ENCODE measurements at regions not wholly inside any gene's neighbourhood (a gene's known extent, or its start where the extent isn't known, plus 50 kb on each side); places are given as distances from the start of the nearest gene placed in this dataset.

DNA sequence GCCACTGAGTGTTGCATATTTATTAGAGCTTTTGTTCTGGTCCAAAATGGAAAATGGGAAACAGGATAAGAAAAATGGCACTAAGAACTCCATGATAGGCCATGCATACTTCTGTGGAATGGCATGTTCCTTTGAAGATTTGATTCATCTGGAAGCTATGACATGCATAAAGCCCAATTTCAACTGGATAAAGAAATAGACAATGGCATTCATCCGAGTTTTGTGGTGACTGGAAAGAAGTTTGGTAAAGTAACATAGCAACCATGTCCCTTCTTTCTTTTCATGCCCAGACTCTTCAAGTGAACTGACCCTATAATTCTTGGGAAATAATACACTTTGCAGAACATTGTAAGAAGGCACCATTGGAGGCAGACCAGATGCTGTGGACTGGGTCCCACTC is 368.4 kb upstream of the IL12A start:
- DNase-seq (ENCODE audit: low spot score): no peak

DNA sequence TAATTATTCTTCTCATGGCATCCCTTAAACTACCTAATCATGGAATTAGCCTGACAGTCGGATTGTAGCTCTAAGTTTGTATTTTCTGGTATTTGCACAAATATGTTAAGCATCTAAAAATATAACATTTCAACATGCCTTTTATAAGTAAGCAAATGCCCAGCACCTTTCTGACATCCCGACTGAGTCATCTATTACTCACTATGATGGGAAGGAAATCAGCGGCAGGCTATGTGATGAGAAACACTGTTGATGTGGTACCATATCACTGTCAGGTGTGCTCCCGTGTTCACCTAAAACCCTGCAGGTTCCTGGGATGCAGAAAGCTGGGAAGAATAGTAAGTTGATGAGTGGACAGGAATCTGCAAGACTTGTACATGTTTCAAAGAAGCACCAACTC is 367.8 kb upstream of the IL12A start:
- DNase-seq (ENCODE audit: low spot score): no peak

DNA sequence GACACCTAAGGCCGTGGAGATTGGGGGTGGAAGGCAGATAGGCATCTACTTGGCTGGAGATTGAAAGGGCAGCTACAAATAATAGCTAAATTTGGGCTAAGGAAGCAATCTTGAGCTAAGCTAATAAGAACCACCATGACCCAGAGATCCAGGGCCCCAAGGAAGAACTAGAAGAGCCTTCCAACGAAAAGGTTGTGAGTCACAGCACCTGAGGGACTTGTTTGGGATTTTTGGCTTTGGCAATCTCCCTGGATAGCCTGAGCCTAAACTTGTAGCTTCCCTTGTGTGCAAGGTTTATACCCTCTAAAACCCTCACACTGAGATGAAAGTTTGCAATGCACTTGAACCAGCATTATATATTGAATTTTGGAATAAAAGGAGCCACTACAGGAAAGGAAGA is 364.0 kb upstream of the IL12A start:
- no peak for DNase-seq (ENCODE audit: low spot score)

DNA sequence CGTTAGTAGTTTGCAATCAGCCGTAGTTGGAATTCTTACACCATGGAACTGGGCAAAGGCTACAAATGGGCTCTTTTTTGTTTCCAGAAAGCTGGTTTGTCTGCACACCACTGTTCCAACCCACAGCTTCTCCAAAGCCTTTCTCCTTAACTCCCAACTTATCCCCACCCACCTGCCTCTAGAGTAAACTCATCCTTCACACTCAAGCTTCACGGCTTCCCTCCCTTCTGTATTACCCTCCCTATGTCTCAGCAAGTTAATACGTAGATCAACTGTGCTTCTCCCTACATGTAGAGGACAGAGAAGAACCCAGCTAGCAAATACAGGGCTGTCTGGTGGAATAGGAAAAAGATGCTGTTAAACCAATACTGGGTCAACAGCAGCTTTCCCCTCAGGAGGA is 363.0 kb upstream of the IL12A start:
- no peak for DNase-seq (ENCODE audit: low spot score)

DNA sequence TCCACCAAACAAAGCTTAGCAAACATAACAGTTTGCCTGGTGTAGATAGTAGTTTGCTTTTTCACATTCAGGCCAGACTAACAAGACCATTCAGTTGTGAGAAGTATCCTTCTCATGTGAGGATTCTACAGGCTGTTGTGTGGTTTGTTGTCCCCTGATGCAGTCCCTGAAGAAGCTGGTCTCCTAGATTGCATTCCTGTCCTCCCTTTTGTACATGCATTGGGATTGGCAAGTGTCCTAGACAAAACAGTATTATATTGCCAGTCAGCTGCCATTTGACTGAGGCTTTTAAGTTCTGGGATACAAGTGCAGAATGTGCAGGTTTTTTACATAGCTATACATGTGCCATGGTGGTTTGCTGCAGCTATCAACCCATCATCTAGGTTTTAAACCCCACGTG is 362.0 kb upstream of the IL12A start:
- no peak for DNase-seq (ENCODE audit: low spot score)

DNA sequence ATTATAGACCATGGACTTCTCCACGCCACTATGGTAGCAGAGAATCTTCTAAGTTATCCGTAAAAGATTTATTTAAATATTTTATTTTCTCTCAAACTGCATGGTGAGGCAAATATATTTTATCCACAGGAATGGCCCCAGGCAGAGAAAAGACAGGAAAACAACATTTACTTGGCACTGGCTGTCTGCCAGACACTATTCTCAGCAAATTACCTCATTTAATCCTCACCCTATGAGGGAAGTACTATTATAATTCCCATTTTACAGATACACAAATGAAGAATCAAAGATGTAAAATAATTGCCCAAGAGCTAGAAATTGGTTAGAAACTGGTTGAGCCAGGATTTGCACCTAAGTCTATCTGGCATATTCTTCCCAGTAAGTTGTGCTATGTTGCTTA is 361.4 kb upstream of the IL12A start:
- DNase-seq (ENCODE audit: low spot score): no peak

DNA sequence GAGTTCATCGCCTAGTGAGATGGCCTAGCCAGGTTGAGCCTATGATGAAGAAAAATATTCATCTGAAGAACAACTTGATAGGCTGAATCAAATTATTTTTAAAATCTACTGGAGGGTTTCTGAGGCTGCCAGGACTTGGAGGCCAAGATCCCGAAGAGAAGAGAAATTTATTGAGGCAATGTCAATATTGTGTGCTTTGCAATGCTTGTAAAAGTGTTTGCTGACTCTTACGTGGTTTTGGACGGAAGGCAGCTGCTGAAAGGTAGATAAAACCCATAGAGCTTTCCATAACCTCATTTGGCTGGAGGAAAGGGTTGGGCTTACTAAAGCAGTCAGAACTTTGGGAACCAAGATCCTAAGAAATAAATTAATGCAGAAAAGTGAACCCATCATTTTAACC is 361.0 kb upstream of the IL12A start:
- no peak for DNase-seq (ENCODE audit: low spot score)

DNA sequence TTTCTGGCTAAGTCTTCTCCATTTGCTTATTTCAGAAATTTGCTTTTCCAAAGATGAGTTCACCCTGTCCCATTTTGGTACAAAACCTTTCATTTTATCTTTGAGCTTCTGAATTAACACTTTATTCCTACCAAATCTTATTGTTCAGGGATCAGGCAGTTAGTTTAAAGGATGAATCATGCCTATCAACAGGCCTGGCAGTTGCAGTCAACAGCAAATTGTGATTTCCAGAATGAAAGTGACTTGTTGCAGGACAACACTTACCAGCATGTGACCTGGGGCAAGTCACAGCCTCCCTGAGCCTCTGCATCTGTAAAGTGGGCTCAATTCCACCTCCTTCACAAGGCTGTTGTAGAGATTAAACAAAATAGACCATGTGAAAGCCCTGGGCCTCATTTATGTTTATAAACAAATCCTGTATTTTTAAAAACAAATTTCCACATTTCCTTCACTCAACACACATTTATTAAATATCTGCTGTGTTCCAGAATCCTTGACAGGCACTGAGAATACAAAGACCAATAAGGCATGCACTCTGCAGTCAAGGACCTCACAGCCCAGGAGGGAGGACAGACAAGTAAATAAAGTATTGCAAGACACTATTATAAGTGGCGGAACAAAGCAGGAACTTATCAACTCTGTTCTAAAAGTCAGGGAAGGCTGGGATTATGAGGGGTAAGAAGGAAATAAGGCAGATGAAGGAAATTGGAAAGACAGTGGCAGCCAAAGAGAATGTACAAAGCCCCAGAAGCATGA is 359.1 kb upstream of the IL12A start:
- no peak for DNase-seq (ENCODE audit: low spot score)

DNA sequence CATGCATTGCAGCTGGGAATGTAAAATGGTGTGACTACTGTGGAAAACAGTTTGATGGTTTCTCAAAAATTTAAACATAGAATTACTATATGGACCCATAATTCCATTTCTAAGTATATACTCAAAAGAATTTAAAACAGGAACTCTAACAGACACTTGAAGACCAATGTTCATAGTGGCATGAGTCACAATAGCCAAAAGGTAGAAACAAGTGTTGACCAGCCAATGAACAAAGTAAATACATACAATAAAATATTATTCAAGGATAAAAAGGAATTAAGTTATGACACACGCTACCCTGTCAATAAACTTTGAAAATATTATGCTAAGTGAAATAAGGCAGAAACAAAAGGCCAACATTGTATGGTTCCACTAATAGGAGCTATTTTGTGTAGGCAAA is 357.4 kb upstream of the IL12A start:
- DNase-seq (ENCODE audit: low spot score): no peak

DNA sequence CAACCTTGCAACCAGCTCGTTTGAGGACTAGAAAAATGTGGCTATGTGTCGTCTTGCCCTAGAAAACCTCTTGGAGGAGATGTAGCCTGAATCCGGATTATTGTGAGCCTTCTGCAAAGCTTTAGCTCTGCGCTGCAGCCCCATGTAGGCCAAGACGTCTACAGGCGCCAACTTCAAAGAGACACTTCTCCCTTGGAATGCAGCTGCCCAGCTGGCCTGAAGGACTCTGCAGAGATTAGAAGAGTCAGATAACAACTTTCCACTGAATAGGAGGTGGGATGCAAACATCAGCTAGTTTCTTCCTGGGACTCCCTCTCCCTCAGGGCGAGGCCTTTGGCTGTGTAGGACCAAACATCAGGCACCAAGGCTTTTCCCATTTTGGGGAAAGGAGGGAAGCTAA is 356.5 kb upstream of the IL12A start:
- DNase-seq (ENCODE audit: low spot score): no peak

DNA sequence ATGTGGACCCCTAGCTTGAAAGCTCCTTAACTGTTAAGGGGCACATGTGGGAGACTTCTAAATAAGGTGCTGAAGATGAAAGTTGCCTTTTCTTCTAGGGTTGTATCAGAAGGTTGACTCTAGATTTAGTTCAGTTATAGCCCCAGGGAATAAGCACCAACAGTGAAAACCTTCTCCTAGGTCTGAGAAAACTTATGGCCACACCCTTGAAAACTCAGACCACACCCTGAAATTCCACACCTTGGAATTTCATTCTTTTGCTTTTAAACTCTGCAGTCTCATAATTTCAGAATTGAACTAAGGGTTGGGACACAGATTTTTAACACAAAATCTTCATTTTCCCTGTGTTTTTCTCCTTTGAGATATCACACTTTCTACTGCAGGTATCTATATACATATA is 355.8 kb upstream of the IL12A start:
- DNase-seq (ENCODE audit: low spot score): no peak

DNA sequence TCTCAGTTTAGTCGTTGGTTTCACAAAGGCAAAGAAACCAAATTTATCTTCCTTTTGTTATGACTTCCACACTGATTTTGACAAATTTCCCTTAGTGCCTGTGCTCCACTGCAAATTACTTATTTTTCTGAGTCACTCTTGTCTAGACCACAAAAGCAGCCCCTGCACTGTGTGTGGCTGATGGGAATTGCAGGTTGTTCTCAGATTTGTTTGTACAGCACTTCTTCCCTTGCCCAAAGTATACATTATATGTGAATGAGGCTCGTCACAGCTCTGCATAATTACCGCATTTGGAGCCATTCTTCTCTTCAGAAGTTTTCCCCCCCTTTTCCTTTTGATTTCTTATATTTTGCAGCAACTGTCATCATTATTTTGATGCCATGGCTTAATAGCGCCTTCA is 354.2 kb upstream of the IL12A start:
- no peak for DNase-seq (ENCODE audit: low spot score)

DNA sequence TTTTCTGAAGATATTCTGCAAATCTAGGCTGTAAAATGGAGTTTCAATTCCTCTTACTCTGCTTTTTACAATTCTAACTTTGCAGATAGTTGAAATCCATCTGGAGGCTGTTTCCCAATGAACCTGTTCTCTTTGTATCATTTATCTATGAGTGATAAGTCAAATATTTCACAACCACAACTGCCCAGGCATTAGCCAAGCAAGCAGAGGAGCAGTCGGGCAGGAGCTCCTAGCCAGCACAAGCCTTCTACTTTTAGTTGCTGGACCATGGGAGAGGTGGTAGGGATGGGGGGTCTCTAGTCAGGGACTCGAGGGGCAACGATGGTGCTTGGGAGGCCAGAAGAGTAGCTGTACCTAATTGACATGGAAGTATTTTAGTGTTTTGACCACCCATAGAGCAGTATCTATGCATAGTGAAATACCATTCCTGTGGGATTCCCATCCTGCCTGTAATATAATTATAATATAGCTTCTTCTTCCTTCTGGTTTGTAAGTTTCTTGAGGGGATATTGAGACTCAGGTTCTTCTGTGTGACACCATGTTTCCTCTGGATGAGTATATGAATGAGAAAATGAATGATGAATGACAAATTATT is 353.5 kb upstream of the IL12A start:
- no peak for DNase-seq (ENCODE audit: low spot score)

DNA sequence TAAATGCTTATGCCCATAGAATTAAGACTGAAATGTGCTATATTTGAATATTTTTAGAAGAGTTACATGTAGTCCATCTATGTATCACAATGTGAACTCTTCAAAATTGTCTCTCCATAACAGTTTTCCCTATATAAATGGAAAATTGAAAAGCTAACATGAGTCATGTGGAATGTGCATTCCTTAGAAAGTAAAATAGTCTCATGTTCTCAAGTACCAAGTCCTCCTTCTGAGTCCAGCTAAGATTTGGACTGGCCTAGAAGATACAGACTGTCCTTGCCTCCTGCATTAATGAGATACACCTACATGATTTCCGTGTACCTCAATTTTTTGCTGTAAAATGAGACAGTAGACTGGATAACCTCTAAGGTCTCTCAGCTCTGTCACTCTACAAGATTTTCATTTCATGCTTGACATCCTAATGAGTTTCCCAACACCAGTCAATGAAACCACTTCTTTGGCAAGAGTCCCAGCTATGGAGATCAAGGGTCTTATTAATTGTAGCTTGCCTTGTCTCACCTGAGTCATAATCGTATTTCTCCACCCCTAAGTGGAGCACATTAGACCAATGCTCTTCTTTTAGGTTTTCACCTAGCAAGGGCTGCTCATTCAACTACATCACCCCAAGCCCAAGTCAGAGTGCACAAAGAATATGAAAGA is 350.6 kb upstream of the IL12A start:
- no peak for DNase-seq (ENCODE audit: low spot score)

DNA sequence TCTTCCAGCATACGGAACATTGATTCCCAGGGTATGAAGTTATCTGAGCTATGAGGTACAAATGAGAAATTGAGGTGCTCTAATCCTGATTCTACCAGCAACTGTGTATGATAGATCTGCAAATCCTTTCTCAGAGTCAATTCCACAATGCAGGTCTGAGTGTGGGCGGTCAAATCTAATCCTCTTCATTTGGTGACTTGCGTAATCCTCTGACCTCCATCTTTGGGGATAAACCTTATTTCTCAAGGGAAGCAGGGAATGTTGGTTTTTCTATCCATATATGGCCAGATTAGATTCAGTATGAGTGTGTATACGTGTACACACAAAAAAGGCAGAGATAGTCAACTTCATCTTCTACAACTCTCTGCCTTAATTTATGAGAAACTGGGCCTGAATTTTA is 348.4 kb upstream of the IL12A start:
- no peak for DNase-seq (ENCODE audit: low spot score)

DNA sequence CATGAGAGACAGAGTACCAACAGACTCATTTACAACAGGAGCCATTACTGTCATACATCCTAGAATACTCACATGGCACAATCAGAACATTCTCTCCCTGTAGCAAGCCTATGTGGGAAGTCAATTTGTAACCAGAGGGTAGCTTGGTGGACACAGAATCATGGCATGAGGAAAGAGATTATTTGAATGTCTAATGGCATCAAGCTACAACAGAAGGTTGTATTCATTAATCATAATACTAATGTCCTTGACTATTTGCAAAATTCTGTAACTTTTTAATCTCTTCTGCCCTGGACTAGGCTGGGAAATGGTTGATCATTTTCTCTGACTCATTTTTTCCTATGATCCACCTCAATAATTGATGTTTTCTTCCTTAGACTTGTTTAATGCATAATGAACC is 345.2 kb upstream of the IL12A start:
- no peak for DNase-seq (ENCODE audit: low spot score)

DNA sequence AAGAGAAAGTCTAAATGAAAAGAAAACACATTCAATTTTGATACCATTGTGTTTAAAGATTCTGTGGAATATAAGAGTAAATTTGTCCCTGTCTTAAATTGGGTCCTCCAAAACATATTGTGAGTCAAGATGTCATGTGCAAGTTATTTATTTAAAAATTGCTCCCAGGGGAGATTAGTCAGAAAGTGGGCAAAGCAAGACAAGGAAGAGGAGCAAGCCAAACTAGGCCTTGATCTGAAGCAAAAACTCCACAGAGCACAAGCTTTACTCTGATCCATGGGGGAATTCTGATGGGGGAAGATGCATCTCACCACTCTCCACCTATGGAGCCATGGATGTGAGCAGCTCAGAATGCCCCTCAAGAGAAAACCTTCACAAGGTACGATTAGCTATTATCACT is 342.8 kb upstream of the IL12A start:
- DNase-seq (ENCODE audit: low spot score): no peak

DNA sequence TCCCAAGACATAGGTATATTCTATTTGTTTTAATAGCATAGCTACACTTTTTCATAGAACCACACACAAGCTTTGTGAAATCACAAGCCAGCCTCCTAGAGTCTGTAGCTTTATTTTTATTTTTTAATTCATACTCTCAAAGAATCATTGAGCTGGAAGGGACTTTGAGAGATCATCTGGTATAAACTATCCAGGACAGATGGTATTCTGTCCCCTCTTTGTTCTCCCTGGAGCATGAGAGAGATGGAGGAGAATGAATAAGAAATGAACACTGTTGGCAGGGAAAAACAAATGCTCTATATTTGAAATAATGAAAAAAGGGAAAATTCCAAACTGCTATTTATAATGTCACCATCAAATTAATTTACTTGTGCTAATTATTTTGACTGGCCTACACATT is 338.7 kb upstream of the IL12A start:
- no peak for DNase-seq (ENCODE audit: low spot score)

DNA sequence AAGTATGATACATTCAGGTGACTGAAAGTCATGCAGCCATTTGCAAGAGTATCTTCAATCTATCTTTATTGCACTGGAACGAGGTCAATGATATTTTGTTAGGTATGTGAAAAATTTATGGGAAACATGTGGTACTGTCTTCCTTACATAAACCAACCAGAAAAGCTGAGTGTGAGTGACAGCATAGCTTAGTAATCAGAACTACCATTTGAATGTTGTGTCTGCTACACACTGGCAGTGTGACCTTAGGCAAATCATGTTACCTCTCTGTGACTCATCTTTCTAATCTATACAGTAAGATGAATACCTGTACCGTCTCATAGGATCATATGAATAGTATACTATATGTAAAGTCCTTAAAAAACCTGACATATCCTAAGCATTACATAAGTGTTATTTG is 337.9 kb upstream of the IL12A start:
- no peak for DNase-seq (ENCODE audit: low spot score)

DNA sequence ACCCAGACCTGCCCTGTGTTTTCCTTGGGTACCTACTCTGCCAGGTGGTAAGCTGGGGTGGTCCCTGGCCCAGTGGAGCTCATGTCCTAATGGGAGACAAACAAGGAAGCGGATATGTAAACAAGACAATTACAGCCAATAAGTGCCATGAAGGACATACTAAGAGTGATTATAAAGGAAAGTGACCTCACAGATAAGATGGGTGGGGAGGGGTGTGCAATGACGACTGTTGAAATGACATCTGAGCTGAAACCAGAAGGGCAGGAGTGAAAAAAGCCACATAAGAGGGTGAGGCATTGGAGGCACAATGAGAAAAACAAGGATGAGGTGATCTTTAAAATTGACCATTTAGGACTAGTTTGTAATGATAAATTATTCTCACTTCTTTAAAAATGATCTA is 336.2 kb upstream of the IL12A start:
- no peak for DNase-seq (ENCODE audit: low spot score)

DNA sequence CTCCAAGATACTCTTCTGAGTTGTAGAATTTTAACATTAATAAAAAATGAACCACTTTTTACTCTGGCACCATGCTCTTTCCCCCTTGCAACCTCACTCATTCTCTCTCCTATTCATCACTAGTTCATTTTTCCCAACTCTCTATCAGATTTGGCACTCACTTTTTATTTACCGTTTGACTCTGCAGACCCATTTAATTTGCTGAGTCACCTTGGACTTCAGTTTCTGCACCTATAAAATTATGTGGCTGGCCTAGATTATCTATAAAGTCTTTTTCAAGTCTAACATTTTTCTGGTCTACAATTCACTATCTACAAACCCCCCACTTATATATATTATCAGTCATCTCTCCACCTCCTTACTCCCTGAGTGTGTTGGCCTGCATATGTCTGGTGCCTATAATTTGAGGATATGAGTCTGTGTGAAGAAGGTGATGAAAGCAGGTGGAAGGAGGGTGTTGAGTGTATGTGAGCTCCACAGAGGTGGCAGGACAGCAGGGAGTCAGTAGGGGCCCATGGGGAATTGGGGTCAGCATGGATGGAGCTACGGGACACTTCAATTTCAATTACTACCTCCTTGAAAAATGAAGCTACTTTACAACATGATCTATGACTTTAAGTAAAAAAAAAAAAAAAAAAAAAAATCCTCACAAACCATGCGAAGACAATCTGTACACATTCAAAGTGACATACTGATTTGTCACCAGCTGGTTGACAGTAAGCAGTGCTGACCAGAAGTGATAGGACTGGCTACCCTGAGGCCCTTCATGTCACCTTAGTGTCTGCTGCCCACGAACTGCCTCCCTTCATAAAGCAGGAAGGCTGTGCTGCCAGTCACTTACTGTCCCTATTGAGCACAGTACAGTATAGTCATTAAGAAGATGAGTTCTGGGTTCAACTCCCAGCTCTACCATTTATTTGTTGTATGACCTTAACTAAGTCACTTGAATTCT is 334.2 kb upstream of the IL12A start:
- DNase-seq (ENCODE audit: low spot score): no peak

DNA sequence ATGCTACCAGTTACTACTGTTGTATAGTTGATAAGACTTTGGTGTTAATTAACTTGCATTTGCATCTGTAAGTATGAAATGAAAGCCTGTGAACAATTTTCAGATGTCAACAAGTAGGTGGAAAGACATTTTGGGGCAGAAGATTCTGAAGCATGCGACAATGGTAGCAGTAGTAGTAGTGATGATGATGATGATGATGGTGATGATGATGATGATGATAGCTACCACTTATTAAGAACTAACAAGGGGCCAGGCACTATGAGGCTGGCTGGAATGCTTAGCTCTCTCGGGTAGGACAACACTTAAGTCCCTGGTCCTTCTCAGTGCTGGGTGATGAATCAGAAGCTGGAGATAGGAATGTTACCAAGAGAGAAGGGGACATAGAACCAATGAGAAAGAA is 333.4 kb upstream of the IL12A start:
- no peak for DNase-seq (ENCODE audit: low spot score)

DNA sequence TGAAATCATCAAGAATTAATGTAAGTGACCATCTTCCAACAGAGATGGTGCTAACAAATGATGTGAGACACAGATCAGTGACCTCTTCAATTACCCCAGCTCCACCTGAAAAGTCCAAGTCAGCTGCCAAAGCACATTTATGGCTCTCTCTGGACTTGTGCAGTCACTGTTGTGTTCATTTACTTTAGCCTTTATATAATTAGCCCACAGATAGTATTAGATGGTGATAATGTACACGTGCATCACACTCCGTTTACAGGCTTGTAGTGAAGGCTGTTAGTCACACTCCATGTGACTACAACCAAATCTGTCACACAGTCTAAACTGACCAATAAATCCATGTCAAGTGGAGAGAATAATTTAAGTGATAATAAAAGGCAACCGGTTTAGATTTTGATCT is 331.5 kb upstream of the IL12A start:
- no peak for DNase-seq (ENCODE audit: low spot score)
